HCT116 (cell line): ENCODE measurements at regions not wholly inside any gene's neighbourhood (a gene's known extent, or its start where the extent isn't known, plus 50 kb on each side); places are given as distances from the start of the nearest gene placed in this dataset.

Experiments
- ATAC-seq: fragments of 200-7000 bp; cut with Tn5 transposase; 2 replicates; pipeline ENCODE4 v1.9.1; 2020; ENCODE audit warnings: mild to moderate bottlenecking, moderate library complexity
- BruUV-seq: library from RNA; stranded (reverse); fragments of 400-500 nt; replicated peaks from 2 replicates; lab custom pipeline; 2021; lab: Mats Ljungman, UMichigan
- CTCF ChIA-PET: fragments of 300-600 bp; sonication (Branson Sonifier 250); formaldehyde crosslinking; loops from one replicate; lab custom pipeline; 2021; ENCODE audit warnings: antibody characterized with exemption; lab: Charles Lee
- POLR2A ChIA-PET: fragments of 300-600, 350-600 bp; sonication (Branson Sonifier 250); formaldehyde crosslinking; loops from one replicate; lab custom pipeline; 2021; ENCODE audit warnings: antibody characterized with exemption; lab: Charles Lee
- RAD21 ChIA-PET, 2 experiments: fragments of 300-600 bp; sonication (Branson Sonifier 250); formaldehyde crosslinking; loops; one replicate each; lab custom pipeline; 2023; ENCODE audit warnings: low total read pairs in 2 of 2; ENCODE audit not compliant: uncharacterized antibody in 2 of 2, unreplicated experiment in 2 of 2, low non-redundant PET in 1 of 2; lab: Charles Lee
- DNase-seq: peaks from one replicate; pipeline ENCODE4 v3.0.0-alpha.2; 2010; ENCODE audit warnings: low read depth, low spot score
- H2AFZ ChIP-seq: fragments of 200-600 bp; shearing (Covaris generic), sonication (generic); 2 replicates; pipeline ENCODE4 v1.6.1; 2017; ENCODE audit warnings: low read depth, mixed run types, mixed read lengths, antibody characterized with exemption, low read length; ENCODE audit not compliant: poor library complexity, severe bottlenecking
- H3K27ac ChIP-seq: 2 replicates; pipeline ENCODE4 v1.5.1; 2012; ENCODE audit warnings: low read depth, low read length
- H3K27me3 ChIP-seq: fragments of 200-600 bp; sonication (generic); 2 replicates; pipeline ENCODE4 v1.6.1; 2016; ENCODE audit warnings: mixed run types, low read length, mixed read lengths; ENCODE audit not compliant: insufficient read depth
- H3K36me3 ChIP-seq, 2 experiments: fragments of 200-500 bp in 1 of 2; fragments of 200-600 bp in 1 of 2; sonication (Bioruptor generic) in 1 of 2; sonication (generic) in 1 of 2; 2 replicates each; pipeline versions ENCODE4 v1.5.1 to v1.6.1; 2014 to 2016; ENCODE audit warnings: low read length in 2 of 2, inconsistent platforms in 1 of 2, mixed read lengths in 1 of 2, mixed run types in 1 of 2; ENCODE audit not compliant: insufficient read depth in 2 of 2, control insufficient read depth in 1 of 2
- H3K4me1 ChIP-seq, 2 experiments: fragments of 200-600 bp in 1 of 2; sonication (generic) in 1 of 2; 2 replicates each; pipeline versions ENCODE4 v1.5.1 to v1.6.1; 2012 to 2017; ENCODE audit warnings: low read length in 2 of 2, inconsistent platforms in 1 of 2, mild to moderate bottlenecking in 1 of 2, mixed read lengths in 1 of 2, mixed run types in 1 of 2, moderate library complexity in 1 of 2; ENCODE audit not compliant: insufficient read depth in 2 of 2, control insufficient read depth in 1 of 2
- H3K4me2 ChIP-seq: fragments of 200-600 bp; sonication (generic); 2 replicates; pipeline ENCODE4 v1.6.1; 2017; ENCODE audit warnings: mixed run types, low read length, mixed read lengths
- H3K4me3 ChIP-seq, 2 experiments: fragments of 200-600 bp in 1 of 2; sonication (generic) in 1 of 2; replicated peaks in 1 of 2; 2 replicates each; pipeline ENCODE4 v1.5.1; 2011 to 2016; ENCODE audit warnings: low read length in 2 of 2, control low read depth in 1 of 2, low read depth in 1 of 2, mild to moderate bottlenecking in 1 of 2, mixed read lengths in 1 of 2, mixed run types in 1 of 2
- H3K79me2 ChIP-seq: fragments of 200-600 bp; sonication (generic); 2 replicates; pipeline ENCODE4 v1.6.1; 2017; ENCODE audit warnings: mild to moderate bottlenecking, mixed run types, low read length, moderate library complexity, mixed read lengths; ENCODE audit not compliant: insufficient read depth
- H3K9ac ChIP-seq: fragments of 200-600 bp; sonication (generic); 2 replicates; pipeline ENCODE4 v1.6.1; 2016; ENCODE audit warnings: low read length, mixed read lengths
- H3K9me2 ChIP-seq: fragments of 200-600 bp; sonication (generic), shearing (Covaris generic); 2 replicates; pipeline ENCODE4 v1.6.1; 2017; ENCODE audit warnings: mixed run types, mild to moderate bottlenecking, moderate library complexity; ENCODE audit not compliant: insufficient read depth
- H3K9me3 ChIP-seq, 2 experiments: fragments of 200-500 bp in 1 of 2; fragments of 200-600 bp in 1 of 2; sonication (Bioruptor generic) in 1 of 2; sonication (generic) in 1 of 2; 2 replicates each; pipeline ENCODE4 v1.6.1; 2014 to 2017; ENCODE audit warnings: low read length in 2 of 2, mixed read lengths in 2 of 2, inconsistent platforms in 1 of 2, low read depth in 1 of 2, mild to moderate bottlenecking in 1 of 2, mixed run types in 1 of 2, moderate library complexity in 1 of 2; ENCODE audit not compliant: control insufficient read depth in 1 of 2, insufficient read depth in 1 of 2
- H4K20me1 ChIP-seq: fragments of 200-600 bp; sonication (generic), shearing (Covaris generic); 2 replicates; pipeline ENCODE4 v1.6.1; 2017; ENCODE audit warnings: mixed run types, mild to moderate bottlenecking, moderate library complexity; ENCODE audit not compliant: insufficient read depth
- ATF3 ChIP-seq: IDR thresholded peaks from 2 replicates; pipeline ENCODE4 v1.6.1; 2012
- CBX3 ChIP-seq: IDR thresholded peaks from 2 replicates; pipeline ENCODE4 v1.6.1; 2012; ENCODE audit warnings: low read depth
- CEBPB ChIP-seq: IDR thresholded peaks from 2 replicates; pipeline ENCODE4 v1.6.1; 2012; ENCODE audit warnings: low read depth
- CTCF ChIP-seq, 3 experiments: fragments of 200-600 bp in 1 of 3; sonication (generic) in 1 of 3; IDR thresholded peaks in 2 of 3; conservative IDR thresholded peaks in 1 of 3; 2 replicates each; pipeline ENCODE4 v1.5.1; 2012 to 2017; ENCODE audit warnings: low read depth in 2 of 3, low read length in 2 of 3, antibody characterized with exemption in 1 of 3, borderline replicate concordance in 1 of 3, control low read depth in 1 of 3, mild to moderate bottlenecking in 1 of 3, mixed read lengths in 1 of 3, mixed run types in 1 of 3, moderate library complexity in 1 of 3; ENCODE audit not compliant: insufficient read depth in 1 of 3
- ELF1 ChIP-seq: IDR thresholded peaks from 2 replicates; pipeline ENCODE4 v1.6.1; 2012; ENCODE audit warnings: low read depth, borderline replicate concordance
- EZH2 ChIP-seq: fragments of 200-600 bp; sonication (generic); IDR thresholded peaks from 2 replicates; pipeline ENCODE4 v1.6.1; 2017; ENCODE audit warnings: antibody characterized with exemption, mixed run types
- EZH2phosphoT487 ChIP-seq: fragments of 200-600 bp; IDR thresholded peaks from 2 replicates; pipeline ENCODE4 v1.6.1; 2018; ENCODE audit warnings: antibody characterized with exemption, borderline replicate concordance
- FOSL1 ChIP-seq: IDR thresholded peaks from 2 replicates; pipeline ENCODE4 v1.6.1; 2012; ENCODE audit warnings: low read depth
- JUND ChIP-seq: IDR thresholded peaks from 2 replicates; pipeline ENCODE4 v1.6.1; 2012
- POLR2A ChIP-seq: IDR thresholded peaks from 2 replicates; pipeline ENCODE4 v1.7.0; 2011; ENCODE audit warnings: borderline replicate concordance; ENCODE audit not compliant: insufficient read depth, insufficient read length; ENCODE audit errors: extremely low read depth
- POLR2AphosphoS5 ChIP-seq: IDR thresholded peaks from 2 replicates; pipeline ENCODE4 v1.6.1; 2011; ENCODE audit warnings: mild to moderate bottlenecking, low read depth, low read length, moderate library complexity
- RAD21 ChIP-seq: IDR thresholded peaks from 2 replicates; pipeline ENCODE4 v1.6.1; 2012; ENCODE audit warnings: low read depth, mild to moderate bottlenecking
- SIN3A ChIP-seq: IDR thresholded peaks from 2 replicates; pipeline ENCODE4 v1.6.1; 2012; ENCODE audit warnings: low read depth
- SP1 ChIP-seq: IDR thresholded peaks from 2 replicates; pipeline ENCODE4 v1.6.1; 2012; ENCODE audit warnings: low read depth
- SRF ChIP-seq: IDR thresholded peaks from 2 replicates; pipeline ENCODE4 v1.6.1; 2012; ENCODE audit warnings: low read depth
- TCF7L2 ChIP-seq: IDR thresholded peaks from 2 replicates; pipeline ENCODE4 v1.7.0; 2011; ENCODE audit warnings: borderline replicate concordance, inconsistent platforms; ENCODE audit not compliant: insufficient read depth, insufficient read length; ENCODE audit errors: extremely low read depth
- YY1 ChIP-seq: IDR thresholded peaks from 2 replicates; pipeline ENCODE4 v1.6.1; 2011; ENCODE audit warnings: low read length, low read depth, moderate library complexity, mild to moderate bottlenecking; ENCODE audit not compliant: insufficient replicate concordance; ENCODE audit errors: extremely low read depth
- ZBTB33 ChIP-seq: IDR thresholded peaks from 2 replicates; pipeline ENCODE4 v1.6.1; 2011; ENCODE audit warnings: mild to moderate bottlenecking, low read length, moderate library complexity; ENCODE audit not compliant: insufficient replicate concordance; ENCODE audit errors: extremely low read depth
- ZNF274 ChIP-seq: fragments of 200-500 bp; sonication (Bioruptor generic); IDR thresholded peaks from 2 replicates; pipeline ENCODE4 v1.6.1; 2014; ENCODE audit warnings: mild to moderate bottlenecking, low read depth, low read length, inconsistent platforms
- intact Hi-C: fragments of 100-400 bp; cut with micrococcal nuclease; formaldehyde crosslinking; loops from 2 replicates; pipeline ENCODE4 v1.10.0; 2022
- TF ChIP-seq, protein P1 (sequence below): IDR thresholded peaks from 2 replicates; pipeline ENCODE4 v1.6.1; 2012; ENCODE audit warnings: low read depth

GRCh38 chr13:110036060-110036459 lies 249.7 kb upstream of the IRS2 start:
- no peak overlapping the region for H3K27ac ChIP-seq
- H3K9me3 ChIP-seq = no peaks in the 10 kb centered on the region
- no TSS peak for BruUV-seq
- H3K36me3 ChIP-seq = no peaks in the 10 kb centered on the region
- no peaks in the 10 kb centered on the region for H3K4me1 ChIP-seq
- H3K79me2 ChIP-seq = no peaks in the 10 kb centered on the region
- POLR2A ChIA-PET = no interaction called here
- TF ChIP-seq ELF1 (no peak), CEBPB (no peak), JUND (no peak), ZNF274 (no peak), EZH2 (no peak), YY1 (no peak), FOSL1 (no peak), SP1 (no peak), TCF7L2 (no peak), SIN3A (no peak), ZBTB33 (no peak), CTCF (IDR thresholded peaks at IDR 0.05 in 2 of 3, conservative IDR thresholded peaks at IDR 0.05 in 1 of 3; ENCODE audit: borderline replicate concordance in 1 of 3, insufficient read depth in 1 of 3, low read depth in 2 of 3, low read length in 2 of 3) (no peak), SRF (no peak), EZH2phosphoT487 (no peak), RAD21 (no peak), ATF3 (no peak), POLR2AphosphoS5 (no peak), POLR2A (no peak), CBX3 (no peak)
- TF ChIP-seq, protein P1, sequence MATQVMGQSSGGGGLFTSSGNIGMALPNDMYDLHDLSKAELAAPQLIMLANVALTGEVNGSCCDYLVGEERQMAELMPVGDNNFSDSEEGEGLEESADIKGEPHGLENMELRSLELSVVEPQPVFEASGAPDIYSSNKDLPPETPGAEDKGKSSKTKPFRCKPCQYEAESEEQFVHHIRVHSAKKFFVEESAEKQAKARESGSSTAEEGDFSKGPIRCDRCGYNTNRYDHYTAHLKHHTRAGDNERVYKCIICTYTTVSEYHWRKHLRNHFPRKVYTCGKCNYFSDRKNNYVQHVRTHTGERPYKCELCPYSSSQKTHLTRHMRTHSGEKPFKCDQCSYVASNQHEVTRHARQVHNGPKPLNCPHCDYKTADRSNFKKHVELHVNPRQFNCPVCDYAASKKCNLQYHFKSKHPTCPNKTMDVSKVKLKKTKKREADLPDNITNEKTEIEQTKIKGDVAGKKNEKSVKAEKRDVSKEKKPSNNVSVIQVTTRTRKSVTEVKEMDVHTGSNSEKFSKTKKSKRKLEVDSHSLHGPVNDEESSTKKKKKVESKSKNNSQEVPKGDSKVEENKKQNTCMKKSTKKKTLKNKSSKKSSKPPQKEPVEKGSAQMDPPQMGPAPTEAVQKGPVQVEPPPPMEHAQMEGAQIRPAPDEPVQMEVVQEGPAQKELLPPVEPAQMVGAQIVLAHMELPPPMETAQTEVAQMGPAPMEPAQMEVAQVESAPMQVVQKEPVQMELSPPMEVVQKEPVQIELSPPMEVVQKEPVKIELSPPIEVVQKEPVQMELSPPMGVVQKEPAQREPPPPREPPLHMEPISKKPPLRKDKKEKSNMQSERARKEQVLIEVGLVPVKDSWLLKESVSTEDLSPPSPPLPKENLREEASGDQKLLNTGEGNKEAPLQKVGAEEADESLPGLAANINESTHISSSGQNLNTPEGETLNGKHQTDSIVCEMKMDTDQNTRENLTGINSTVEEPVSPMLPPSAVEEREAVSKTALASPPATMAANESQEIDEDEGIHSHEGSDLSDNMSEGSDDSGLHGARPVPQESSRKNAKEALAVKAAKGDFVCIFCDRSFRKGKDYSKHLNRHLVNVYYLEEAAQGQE = no peak
- TF ChIP-seq, all 23 proteins: peak for 0
- Histone ChIP-seq H3K27me3 (no peaks in the 10 kb centered on the region), H4K20me1 (no peaks in the 10 kb centered on the region), H3K4me2 (no peak overlapping the region), H3K9ac (no peak overlapping the region), H3K9me2 (no peaks in the 10 kb centered on the region), H3K4me3 (no peak overlapping the region), H2AFZ (no peak overlapping the region)
- no peak for ATAC-seq
- ChIA-PET CTCF (no interaction called here), RAD21 (no interaction called here)
- intact Hi-C loops = no loop called here
- DNase-seq = no peak
